GM12892 (cell line): ENCODE measurements at regions not wholly inside any gene's neighbourhood (a gene's known extent, or its start where the extent isn't known, plus 50 kb on each side); places are given as distances from the start of the nearest gene placed in this dataset.

Source experiments
- POLR2A ChIP-seq: IDR thresholded peaks from 2 replicates; pipeline ENCODE4 v1.6.1; 2011; ENCODE audit warnings: low read depth, low read length, control low read depth
- POLR2AphosphoS5 ChIP-seq: IDR thresholded peaks from 2 replicates; pipeline ENCODE4 v1.6.1; 2011; ENCODE audit warnings: low read depth, low read length, control low read depth

GRCh38 chr13:69234171-69234570, 873.5 kb upstream of the ATXN8OS start:
- TF ChIP-seq POLR2AphosphoS5, result no peak
- TF ChIP-seq POLR2A, result no peak
